Activated T-cell treated with anti-CD3 and anti-CD28 coated beads for 48 hours (primary cell): ENCODE measurements at regions not wholly inside any gene's neighbourhood (a gene's known extent, or its start where the extent isn't known, plus 50 kb on each side); places are given as distances from the start of the nearest gene placed in this dataset.
"Not testable (repeated sequence)": the region's sequence is repeated elsewhere in the genome, so short reads cannot be mapped to it uniquely, and the experiment has no call there.

Source experiments
- DNase-seq: peaks from one replicate; pipeline ENCODE4 v3.0.0-alpha.2; 2020; ENCODE audit warnings: low read depth

DNA sequence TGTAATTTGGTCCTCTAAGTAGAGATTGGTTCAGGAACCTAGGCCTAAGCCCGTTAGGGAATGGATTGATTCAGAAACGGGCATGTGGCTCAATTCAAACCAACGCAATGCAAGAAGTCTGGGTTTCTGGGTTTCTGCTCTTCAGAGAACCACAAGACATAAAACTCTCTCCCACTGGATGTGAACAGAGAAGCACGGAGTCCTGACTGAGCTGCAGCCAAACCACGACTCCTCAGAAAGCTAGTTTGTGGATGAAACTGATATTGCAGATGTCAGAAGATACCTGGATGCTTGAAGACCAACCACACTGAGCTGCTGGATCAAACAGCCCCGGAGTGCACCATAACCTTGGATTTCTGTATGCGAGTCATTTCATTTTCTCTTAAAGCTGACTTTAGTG lies 50.0 kb downstream of the SOD2 start:
- no peak for DNase-seq

DNA sequence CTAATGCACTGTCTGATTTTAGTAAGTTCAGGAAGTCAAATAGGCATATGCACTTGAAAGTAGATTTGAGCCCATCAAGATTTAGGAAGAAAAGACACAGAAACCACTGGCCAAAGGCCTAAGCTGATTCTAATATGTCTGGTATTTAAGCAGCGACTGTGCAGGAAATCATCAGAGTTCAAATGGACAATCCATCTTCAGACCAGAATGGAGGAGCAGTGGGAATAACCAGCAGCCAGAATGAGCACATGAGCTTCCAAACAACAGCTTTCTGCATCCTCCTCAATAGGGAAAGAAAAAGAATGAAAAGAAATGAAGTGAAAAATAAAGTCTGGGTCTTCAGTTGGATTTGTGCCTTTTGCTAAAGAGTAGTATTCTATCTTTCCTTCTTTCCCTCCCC lies 50.6 kb downstream of the SOD2 start:
- no peak for DNase-seq

DNA sequence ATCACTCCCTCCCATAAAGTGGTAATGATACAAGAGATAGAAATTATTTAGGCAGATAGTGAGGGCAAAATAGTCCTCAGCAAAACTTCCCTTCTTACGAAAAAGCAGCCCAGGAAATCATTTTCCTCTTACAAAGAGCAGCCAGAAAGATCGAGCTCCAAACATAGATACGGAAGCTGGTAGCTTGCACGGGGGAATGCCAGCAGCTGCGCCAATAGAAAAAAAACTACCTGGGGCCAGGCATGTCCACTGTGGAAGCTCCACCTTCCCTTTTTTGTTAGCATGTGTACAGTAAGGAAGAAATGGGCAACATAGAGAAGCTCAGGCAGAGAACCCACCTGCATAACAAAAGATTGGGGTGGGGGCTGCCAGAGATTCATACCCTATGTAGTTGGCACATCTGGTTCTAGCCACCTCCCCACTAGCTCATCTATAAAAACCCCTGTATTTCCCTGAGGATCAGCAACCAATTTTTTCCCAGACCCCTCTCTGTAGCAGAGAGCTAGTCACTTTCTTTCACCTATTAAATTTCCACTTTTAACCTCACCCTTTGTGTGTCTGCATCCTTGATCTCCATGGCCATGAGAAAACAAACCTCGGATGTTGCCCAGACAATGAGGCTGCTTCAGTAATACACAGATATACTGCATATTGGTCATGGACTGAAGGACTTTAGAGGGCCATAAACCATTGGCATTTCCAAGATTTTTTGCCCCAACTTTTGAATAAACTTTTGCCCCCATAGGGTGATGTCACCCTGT lies 52.1 kb downstream of the SOD2 start:
- no peak for DNase-seq

DNA sequence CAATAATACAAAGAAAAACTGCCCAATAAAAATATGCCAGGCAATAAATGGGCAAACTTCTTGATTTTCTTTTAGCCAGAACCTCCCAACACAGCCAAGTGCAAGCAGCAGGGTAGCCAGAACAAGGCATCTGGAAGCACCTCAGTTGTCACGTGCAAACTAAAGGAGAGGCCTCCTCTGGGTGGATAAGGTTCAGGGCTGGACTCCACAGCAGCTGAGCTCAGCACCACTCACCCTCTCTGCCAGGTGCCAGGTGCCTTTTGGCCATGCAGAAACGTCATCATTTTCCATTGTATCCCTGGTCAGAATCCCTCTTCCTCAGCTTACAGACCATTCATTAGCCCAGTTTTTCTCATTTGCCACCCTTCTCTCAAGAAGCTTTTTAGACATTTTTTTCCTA lies 52.7 kb downstream of the SOD2 start:
- DNase-seq: no peak

DNA sequence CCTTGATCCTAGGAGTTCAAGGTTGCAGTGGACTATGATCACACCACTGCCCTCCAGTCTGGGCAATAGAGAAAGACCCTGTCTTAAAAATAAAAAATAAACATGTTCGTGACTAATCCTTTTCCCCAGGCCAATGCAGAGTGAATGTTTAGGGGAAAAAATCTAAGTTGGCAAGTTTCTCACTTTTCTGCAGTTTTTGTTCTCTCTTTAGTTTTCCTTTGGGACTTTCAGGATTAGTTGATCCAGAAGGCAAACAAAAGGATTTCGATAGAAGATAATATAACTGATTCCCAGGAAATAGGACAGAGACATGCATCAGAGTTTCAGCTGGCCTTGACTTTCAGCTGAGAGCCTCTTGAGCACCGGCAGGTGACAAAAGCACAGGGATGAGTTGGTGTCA lies 53.3 kb downstream of the SOD2 start:
- DNase-seq: no peak

DNA sequence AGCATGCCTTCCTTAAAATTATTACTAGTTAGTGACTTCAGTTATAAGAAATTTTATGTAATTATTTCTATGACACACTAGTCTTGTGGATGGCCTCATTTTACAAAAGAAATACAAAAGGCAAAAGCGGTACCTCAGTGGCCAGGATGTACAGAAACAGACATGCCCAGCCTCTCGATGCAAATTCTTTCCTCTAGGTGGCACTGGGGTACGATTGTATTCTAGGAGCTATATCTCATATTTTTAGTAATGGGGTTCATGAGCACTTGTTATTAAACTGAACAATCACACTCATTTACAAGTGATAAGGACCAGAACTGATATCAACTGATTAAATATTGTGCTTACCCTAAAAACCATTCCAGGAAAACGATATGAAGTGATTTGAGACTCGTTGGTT lies 59.8 kb downstream of the SOD2 start:
- DNase-seq: no peak

DNA sequence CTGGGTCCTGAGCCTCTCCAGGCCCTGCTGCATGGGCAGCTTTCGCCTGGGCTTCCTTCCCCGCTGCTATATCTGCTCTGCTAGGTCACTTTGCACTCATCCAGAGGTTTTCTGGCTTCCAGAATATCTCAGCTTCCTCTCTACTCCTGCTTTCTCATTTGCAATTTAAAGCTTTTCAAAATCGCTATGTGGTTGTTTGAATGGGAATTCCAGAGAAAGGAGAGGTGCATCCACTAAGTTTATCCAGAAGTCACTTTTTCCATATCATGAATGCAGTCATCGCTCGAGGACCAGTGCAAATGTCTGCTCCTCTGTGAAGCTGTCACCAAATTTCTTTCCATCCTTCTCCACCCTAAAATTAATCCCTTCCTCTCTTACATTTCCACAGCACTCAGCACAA lies 61.2 kb downstream of the SOD2 start:
- DNase-seq: no peak

DNA sequence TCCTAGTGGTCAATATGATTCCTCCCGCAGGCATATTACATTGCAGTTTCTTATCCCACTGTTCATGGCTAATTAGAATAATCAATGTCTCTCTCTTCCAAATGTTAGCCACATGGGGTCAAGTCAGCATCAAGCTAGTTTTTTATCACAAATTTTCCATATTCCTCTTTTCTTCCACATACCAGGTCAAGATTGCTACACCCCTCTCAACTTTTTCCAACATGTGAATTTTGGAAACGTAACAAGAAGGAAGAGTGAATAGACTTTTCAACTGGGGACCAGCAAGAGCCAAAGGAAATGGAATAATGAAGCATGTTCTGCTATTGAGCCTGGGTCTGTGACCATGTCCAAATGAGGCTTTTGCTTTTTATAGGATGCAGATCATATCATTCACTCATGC lies 65.1 kb downstream of the SOD2 start:
- DNase-seq: no peak

DNA sequence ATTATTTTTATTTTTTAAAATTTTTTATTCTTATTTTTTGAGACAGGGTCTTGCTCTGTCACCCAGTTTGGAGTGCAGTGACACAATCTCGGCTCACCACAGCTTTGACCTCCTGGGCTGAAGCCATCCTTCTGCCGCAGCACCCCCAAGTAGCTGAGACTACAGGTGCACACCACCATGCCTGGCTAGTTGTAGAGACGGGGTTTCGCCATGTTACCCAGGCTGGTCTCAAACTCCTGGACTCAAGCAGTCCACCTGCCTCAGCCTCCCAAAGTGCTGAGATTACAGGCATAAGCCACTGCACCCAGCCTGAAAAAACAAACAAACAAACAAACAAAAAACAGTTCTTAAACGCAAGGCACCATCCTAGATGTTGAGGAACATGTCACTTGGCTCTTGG lies 66.5 kb downstream of the SOD2 start:
- not testable (repeated sequence) for DNase-seq

DNA sequence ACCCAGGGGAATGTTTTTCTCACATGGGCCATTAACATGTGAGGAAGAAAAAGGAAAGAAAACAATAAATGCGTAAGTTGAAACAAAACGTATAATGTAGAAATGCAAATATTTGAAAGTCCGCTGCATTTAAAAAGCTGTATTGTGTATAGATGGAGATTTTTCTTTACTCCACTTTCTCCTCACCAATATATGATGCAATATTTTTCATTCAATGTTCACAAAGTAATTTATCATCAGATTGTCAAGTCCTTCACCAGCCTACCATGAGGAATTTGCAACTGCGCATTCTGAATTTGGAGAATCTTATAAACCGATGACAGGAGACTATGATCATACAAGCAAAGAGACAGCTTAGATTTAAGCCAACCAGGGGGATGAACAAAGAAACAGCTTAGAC lies 69.9 kb downstream of the SOD2 start:
- no peak for DNase-seq

DNA sequence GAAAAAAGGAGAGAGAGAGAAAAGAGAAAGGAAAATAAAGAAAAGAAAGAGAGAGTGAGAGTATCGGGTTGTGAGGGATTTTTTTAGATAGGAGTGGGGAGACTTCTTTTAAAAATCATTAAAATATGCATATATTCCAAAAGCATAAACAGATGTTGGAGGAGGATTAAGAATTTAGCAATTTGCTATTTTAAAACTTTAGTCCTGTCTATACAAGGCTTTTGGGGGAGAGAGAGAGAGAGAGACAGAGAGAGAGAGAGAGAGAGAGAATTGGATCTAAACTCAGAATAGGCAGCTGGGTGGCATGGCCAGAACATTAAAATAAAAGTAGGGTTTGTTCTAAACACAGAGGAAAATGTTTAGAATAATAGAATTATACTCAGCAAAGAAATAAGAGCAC lies 72.1 kb downstream of the SOD2 start:
- DNase-seq: no peak

DNA sequence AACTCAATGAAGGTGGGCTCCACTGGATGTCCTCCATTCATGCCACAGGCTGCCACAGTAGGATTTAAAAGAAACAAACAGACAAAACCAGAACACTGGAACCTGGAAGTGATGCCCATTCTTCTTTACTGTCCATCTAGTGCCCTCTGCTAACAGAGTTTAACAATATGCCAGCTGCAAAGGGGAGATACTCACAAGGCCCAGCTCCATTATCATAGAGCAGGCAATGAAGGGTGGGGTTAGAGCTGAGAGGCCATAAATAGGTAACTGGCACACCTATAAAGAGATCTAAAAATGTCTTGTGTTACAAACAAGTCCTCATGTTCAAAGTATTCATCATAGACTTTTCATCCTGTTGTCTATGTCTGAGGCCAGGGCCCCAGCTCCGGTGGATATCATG lies 75.6 kb downstream of the SOD2 start:
- DNase-seq: no peak

DNA sequence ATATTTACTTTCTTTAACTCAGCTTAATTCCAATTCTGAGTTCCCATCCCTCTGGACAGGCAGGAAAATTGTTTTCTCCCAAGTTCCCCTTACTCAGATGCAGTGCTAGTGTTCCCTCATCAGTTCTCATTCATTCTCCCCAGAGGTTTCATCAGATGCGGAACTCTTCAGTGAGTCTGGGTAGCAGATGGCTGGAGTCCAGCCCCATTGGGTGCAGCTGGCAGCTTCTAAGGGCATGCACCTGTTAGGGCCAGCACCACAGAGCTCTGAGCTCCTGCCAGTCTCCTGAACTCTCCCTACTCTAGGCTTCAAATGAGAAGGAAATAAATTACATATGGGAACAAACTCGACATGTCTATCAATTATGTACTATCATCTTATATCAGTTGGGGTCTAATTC lies 76.6 kb downstream of the SOD2 start:
- DNase-seq: no peak

DNA sequence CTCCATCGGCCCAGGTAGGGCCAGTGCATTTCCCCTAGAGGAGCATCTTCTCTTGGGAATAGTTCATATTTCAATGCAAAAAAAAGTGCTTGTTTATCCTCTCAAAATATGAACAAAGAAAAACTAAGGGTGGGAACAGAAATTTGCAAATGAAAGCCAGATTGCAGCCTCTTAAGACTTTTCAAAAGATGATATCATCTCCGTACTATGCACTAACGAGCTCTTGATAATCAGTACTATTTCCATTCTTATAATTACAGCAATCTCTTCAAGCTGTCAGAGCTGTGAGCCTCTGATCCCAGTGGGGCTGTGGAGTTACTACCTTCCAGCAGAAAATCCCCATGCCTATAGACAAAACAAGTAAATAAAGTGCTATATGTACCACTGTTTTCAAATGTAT lies 77.1 kb downstream of the SOD2 start:
- no peak for DNase-seq

DNA sequence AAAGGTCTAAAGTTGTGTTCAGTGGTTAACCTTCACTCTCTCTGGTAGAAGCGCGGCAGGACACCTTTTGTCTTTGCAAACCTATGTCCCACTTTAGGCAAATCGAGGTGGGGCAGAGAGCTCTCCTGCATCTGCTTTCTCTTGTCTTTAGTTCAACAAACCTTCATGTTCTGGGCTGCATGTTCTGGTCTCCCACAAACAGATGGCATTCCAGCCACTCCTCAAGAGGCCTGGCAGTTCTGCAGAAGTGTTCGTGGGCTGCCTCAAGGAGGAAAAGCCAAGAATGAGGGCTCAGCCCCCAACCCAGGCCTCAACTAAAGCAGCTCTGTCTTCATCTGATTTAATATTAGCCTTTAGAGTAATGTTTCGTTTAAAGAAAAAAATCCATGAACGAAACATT lies 82.2 kb downstream of the SOD2 start:
- no peak for DNase-seq

DNA sequence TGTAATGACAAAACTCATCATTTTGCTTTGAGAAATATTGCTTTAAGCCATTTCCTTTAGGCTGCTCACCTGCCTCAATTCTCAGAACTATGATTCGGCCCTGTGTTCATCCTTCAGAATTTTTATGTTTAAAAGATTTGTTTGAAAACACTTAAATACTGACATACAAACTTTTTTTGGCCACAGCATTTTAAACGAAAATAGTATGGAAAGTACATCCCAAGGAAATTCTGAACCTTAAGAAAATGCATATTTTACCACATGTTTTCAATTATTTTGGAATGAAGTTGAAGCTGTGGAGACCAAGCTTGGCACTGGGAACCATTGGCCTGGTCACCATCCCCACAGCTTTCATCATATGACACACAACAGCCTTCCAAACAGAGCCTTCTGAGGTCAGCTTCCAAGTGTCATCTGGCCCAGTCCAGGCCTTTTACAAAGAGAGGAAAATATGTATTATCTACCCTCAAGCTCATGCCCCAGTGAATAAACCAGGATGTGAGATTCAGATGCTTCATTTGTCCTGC lies 83.3 kb downstream of the SOD2 start:
- DNase-seq: no peak

DNA sequence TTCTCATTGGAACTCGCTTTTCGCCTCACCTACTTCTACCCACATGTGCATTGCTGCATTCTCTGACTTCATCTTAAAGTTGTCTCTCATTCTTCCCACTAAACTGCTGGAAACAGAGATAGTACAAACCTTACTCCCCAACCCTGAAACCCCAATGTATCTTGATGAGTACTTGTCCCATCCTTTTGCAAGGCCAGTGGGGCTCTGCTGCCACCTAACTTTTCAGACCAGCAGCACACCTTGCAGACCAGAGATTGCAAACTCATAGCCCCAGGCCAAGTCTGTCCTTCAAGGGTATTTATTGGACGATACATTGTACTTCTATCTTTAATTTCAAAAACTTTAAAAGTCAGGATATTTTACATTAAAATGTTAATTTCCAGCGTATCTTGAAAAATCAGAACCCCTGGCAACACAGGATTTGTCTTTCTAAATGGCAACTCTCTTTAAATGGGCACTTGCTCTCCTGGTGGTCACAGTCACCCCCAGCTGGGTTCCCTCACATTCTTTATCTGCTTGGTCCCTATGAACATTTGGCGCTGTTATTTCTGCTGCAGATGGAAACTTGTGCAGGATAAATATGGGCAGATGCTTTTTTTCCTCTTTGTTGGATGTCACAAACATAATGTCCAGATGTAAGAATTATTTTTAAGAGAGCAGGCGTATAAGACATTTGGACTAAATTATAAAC lies 83.9 kb downstream of the SOD2 start:
- peak; percentile 3 for DNase-seq

DNA sequence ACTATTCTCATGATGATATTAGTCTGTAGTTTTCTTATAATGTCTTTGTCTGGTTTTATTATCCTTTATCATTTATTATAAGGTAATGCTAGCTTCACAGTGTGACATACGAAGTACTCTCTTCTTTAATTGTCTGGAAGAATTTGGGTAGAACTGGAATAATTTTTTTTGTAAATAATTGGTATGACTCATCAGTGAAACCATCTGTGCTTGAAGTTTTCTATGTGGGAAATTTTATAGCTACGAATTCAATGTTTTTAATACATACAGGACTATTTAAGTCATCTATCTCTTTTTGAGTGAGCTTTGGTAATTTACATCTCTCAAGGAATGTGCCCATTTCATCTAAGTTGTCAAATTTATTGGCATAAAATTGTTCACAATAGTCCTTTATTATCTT lies 86.3 kb downstream of the SOD2 start:
- DNase-seq: no peak

DNA sequence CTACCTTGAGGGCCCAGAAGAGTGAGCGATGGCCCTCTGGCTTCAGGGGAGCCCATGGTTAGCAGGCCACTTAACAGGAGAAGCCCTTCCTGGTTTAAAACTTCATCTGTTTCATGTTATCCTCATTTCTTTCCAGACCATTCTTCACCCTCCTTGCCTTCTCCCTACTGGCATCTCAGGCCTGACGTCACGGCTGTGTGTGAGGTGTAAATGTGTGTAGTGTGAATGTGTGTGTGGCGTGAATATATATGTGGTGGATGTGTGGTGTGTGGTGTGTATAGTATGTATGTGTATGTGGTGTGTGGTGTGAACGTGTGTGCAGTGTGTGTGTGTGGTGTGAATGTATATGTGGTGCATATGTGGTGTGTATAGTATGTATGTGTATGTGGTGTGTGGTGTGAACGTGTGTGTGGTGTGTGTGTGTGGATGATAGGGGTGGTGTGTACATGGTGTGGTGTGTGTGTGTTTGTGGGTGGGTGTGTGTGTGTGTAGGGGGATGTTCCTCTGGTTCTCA lies 88.5 kb downstream of the SOD2 start:
- no peak for DNase-seq

DNA sequence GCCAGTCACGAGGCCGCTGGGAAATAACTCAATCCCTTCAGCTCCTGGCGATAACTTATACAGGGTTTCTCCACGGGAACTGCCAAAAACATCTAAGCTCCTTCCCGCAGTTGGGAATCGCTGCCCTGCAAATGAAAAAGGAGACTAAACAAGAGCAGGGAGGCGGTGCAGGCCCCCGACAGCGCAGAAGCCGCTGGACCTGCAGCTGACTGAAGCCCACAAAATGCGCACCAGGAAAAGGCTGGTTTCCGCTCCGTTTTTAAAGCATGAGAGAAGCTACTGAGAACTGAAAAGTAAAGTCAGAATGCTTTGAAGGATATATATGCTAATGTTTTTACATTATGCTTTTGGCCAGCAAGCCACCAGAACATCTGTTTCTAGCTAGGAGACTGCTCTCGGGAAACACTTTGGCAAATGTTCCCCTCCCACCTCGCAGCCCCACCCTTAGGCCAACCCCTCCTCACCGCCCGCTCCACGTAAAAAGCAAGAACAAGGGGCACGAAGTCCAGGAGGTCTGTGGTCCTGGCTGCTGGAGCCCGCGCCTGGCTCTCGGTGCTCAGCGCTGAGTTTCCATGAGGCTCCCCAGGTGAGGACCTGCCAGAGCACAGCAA lies 90.5 kb downstream of the SOD2 start:
- DNase-seq: no peak

DNA sequence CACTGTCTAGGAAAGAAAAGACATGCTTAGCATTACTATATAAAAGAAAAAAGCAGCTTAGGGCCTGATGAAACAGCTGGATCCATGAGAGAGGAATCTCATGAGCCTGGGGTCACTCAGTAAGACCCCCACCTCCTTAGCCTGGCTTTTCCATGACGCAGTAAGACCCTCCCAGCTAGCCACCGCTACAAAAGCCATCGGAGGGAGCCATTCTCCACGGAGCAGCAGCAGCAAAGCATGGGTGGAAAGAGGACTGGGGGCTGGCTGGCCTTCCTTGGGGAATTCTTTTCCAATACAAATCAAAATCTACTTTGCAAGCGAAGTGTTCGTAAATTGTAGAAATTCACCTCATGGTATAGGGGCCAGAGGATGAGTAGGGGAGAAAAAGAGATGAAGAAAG lies 91.8 kb downstream of the SOD2 start:
- DNase-seq: no peak

DNA sequence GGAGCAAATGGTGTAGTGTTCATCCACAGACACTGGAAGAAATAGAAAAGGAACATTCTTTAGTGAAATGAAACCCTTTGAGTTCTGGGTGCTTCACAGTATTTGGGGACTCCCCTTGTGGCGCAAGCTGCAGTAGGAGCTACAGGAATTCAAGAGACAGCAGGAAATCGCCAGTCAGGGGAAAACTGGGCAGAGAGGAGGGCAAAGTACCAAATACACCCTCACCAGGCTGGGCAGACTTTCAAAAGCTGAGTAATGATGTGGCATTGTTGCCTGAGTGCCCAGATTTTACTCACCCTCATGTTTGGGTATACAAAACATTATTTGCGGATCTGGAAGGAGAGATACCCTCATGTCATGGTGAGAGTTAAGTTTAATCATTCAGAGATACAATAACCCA lies 97.9 kb downstream of the SOD2 start:
- no peak for DNase-seq

DNA sequence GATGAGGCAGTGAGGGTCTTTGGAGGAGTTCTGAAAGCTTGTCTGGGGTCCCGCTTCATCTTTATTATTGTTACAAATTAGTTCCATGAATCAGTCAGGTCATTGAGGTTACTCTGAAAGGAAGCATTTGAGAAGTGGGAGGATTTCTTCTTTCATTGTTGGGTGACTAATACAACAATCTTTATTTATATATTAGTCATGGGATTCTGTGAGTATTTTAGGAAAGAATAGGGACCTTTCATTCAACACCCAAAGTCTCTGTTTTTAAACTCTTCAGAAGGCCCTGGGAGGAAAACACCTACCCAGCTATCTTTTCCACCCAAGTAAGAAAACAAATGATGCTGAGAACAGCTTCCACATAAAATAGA lies 98.3 kb downstream of the SOD2 start:
- no peak for DNase-seq
